Stomach (tissue), 8 donors: ENCODE measurements at regions not wholly inside any gene's neighbourhood (a gene's known extent, or its start where the extent isn't known, plus 50 kb on each side); places are given as distances from the start of the nearest gene placed in this dataset.
"Not testable (repeated sequence)": the region's sequence is repeated elsewhere in the genome, so short reads cannot be mapped to it uniquely, and the experiment has no call there.

Experiments
- DNase-seq, 2 donors: peaks; one replicate each; pipeline versions ENCODE4 v3.0.0 to v3.0.0-alpha.2; 2013 to 2019
- H3K27ac ChIP-seq, 5 donors: fragments of 200-600 bp in 4 of 5; sonication (generic) in 4 of 5; one replicate each; pipeline ENCODE4 v1.5.1; 2013 to 2019; ENCODE audit warnings: mild to moderate bottlenecking in 1 of 5, moderate library complexity in 1 of 5
- H3K27me3 ChIP-seq, 3 donors: fragments of 200-600 bp; sonication (generic); one replicate each; pipeline ENCODE4 v1.5.1; 2017 to 2019; ENCODE audit warnings: mixed run types in 1 of 3
- H3K36me3 ChIP-seq, 4 donors: fragments of 200-600 bp; sonication (generic); 1 replicate in 3 of 4; 2 replicates in 1 of 4; pipeline ENCODE4 v1.5.1; 2016 to 2019
- H3K4me1 ChIP-seq, 4 donors: fragments of 200-600 bp; sonication (generic); one replicate each; pipeline ENCODE4 v1.5.1; 2016 to 2019
- H3K4me3 ChIP-seq, 4 donors: fragments of 200-600 bp; sonication (generic) in 3 of 4; one replicate each; pipeline ENCODE4 v1.5.1; 2016 to 2019; ENCODE audit warnings: mild to moderate bottlenecking in 1 of 4
- H3K9me3 ChIP-seq, 4 donors: fragments of 200-600 bp; sonication (generic); one replicate each; pipeline ENCODE4 v1.5.1; 2016 to 2019
- EP300 ChIP-seq: sonication (generic); formaldehyde crosslinking; IDR thresholded peaks from one replicate; pipeline ENCODE4 v1.6.1; 2017; ENCODE audit warnings: antibody characterized with exemption
- POLR2A ChIP-seq, 4 donors: fragments of 450-650 bp; IDR thresholded peaks; one replicate each; pipeline ENCODE4 v1.6.1; 2016; ENCODE audit warnings: antibody characterized with exemption in 4 of 4, control low read depth in 2 of 4, mild to moderate bottlenecking in 1 of 4, moderate library complexity in 1 of 4
- POLR2AphosphoS5 ChIP-seq, 3 donors: sonication (generic); formaldehyde crosslinking; IDR thresholded peaks; one replicate each; pipeline ENCODE4 v1.6.1; 2016; ENCODE audit warnings: antibody characterized with exemption in 3 of 3
- WGBS, 5 donors: extraction: QIAGEN DNeasy Blood & Tissue Kit in 3 of 5; methylation state at CpG; one replicate each; pipeline versions ENCODE4 v1.1.5 to v1.1.7; 2013 to 2018; 5-methylcytosine and 5-hydroxymethylcytosine counted together
- intact Hi-C: fragments of 100-400 bp; cut with DNase I; formaldehyde crosslinking; loops from one replicate; pipeline ENCODE4 v1.15.1; 2023; ENCODE audit warnings: low total_unique reads
- TF ChIP-seq, protein P1 (sequence below), 7 experiments: fragments of 450-650 bp in 4 of 7; fragments of 200-600 bp in 3 of 7; sonication (generic) in 3 of 7; IDR thresholded peaks; one replicate each; pipeline ENCODE4 v1.5.1; 2016 to 2019; ENCODE audit warnings: antibody characterized with exemption in 7 of 7, control low read depth in 2 of 7, mild to moderate bottlenecking in 1 of 7
- donor health status: healthy with polysubstance abuse.
- donor health status: Bipolar disorder and iron deficiency.
- donor health status: healthy.

GRCh38 chr4:189809839-189810238 lies 130.8 kb upstream of the FRG1 start:
- DNase-seq, result no peak
- no peak overlapping the region for H3K27ac ChIP-seq
- no peak for TF ChIP-seq EP300
- no peak for TF ChIP-seq POLR2A (IDR thresholded peaks at IDR 0.05)
- no peak for TF ChIP-seq POLR2AphosphoS5 (IDR thresholded peaks at IDR 0.05)
- TF ChIP-seq, protein P1, sequence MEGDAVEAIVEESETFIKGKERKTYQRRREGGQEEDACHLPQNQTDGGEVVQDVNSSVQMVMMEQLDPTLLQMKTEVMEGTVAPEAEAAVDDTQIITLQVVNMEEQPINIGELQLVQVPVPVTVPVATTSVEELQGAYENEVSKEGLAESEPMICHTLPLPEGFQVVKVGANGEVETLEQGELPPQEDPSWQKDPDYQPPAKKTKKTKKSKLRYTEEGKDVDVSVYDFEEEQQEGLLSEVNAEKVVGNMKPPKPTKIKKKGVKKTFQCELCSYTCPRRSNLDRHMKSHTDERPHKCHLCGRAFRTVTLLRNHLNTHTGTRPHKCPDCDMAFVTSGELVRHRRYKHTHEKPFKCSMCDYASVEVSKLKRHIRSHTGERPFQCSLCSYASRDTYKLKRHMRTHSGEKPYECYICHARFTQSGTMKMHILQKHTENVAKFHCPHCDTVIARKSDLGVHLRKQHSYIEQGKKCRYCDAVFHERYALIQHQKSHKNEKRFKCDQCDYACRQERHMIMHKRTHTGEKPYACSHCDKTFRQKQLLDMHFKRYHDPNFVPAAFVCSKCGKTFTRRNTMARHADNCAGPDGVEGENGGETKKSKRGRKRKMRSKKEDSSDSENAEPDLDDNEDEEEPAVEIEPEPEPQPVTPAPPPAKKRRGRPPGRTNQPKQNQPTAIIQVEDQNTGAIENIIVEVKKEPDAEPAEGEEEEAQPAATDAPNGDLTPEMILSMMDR (IDR thresholded peaks at IDR 0.05), result no peak
- H3K36me3 ChIP-seq, result no peaks in the 10 kb centered on the region
- H3K27me3 ChIP-seq, result no peaks in the 10 kb centered on the region
- H3K4me1 ChIP-seq, result no peaks in the 10 kb centered on the region
- intact Hi-C loops, result no loop called here
- H3K4me3 ChIP-seq, result peak overlapping the region in 1 of 4 donors; percentile 19
- peaks cover 0 to 41% (median 22%) of the 10 kb centered on the region in 4 donors for H3K9me3 ChIP-seq
- WGBS, 5 donors, result 88 to 92% (median 89%) methylated on average over 9 of the region's 9 CpGs

DNA sequence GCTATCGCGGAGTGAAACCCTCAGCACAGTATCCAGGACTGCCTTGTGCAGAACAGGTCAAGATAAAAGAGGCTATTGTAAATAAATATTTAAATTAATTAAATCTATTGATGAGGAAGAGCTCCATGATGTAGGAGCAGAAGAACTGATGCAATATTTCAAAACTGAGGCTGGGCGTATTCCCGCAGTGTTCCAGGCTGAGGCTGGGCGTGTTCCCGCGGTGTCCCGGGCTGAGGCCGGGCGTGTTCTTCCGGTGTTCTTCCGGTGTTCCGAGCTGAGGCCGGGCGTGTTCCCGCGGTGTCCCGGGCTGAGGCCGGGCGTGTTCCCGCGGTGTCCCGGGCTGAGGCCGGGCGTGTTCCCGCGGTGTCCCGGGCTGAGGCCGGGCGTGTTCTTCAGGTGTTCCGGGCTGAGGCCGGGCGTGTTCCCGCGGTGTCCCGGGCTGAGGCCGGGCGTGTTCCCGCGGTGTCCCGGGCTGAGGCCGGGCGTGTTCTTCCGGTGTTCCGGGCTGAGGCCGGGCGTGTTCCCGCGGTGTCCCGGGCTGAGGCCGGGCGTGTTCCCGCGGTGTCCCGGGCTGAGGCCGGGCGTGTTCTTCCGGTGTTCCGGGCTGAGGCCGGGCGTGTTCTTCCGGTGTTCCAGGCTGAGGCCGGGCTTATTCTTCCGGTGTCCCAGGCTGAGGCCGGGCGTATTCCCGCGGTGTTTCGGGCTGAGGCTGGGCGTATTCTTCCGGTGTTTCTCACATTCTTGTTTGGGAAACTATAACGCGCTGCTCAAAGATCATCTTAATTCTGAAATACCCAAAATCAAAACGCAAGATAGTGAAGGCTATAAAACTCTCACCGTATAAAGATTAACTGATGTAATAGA lies 130.1 kb upstream of the FRG1 start:
- Histone ChIP-seq H3K9me3 (peaks cover 0 to 41% (median 22%) of the 10 kb centered on the region in 4 donors), H3K4me3 (peak overlapping the region in 2 of 4 donors; percentile 19 to 27), H3K27ac (peak overlapping the region in 1 of 5 donors; percentile 46)
- intact Hi-C loops, DNase-seq, H3K4me1 ChIP-seq, H3K27me3 ChIP-seq, H3K36me3 ChIP-seq: not testable (repeated sequence)
- 35 to 72% (median 48%) methylated on average over 29 to 53 of the region's 75 CpGs for WGBS, 5 donors

DNA sequence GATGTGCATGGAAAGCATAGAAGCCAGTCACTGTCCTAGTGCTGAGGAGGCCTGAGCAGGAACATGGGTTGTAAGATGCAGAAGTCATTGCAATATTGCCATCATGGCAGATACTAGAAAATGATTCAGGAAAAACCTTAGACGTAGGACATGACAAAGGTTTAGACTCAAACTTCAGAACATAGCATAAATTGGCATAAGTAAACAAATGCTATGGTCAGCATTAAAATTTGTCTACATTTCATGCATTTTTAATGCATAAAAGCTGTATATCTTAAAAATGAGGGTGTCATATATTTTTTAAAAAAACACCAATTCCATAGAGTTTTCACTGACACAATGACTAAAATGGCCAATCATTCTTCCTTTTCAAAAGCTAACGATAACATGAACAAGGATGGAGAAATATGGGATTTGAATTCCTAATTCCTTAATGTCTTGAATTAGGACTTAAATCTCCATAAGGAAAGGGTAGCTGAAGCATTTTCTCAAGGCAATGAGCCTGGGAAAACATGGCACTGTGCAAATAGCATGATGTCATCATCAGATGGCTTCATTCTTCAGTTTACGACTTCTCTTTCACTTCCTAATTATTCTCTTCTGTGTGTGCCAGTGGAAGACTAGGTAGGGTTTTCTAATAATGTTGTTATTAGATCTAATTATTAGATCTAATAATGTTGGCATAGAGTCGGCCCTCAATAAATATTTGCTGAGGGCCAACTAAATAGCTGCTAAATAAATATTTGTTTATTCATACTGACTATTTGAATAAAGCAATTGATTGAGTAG lies 125.1 kb upstream of the FRG1 start:
- no peaks in the 10 kb centered on the region for H3K27me3 ChIP-seq
- no peak overlapping the region for H3K4me3 ChIP-seq
- H3K4me1 ChIP-seq, result no peaks in the 10 kb centered on the region
- no peak for DNase-seq
- H3K36me3 ChIP-seq, result no peaks in the 10 kb centered on the region
- intact Hi-C loops, result no loop called here
- 69 to 78% (median 73%) methylated on average over 4 of the region's 4 CpGs for WGBS, 5 donors
- peaks cover 0 to 7% (median under 1%) of the 10 kb centered on the region in 4 donors for H3K9me3 ChIP-seq
- TF ChIP-seq POLR2AphosphoS5 (IDR thresholded peaks at IDR 0.05) (no peak), POLR2A (IDR thresholded peaks at IDR 0.05) (no peak), EP300 (no peak)
- TF ChIP-seq, protein P1 (IDR thresholded peaks at IDR 0.05), result no peak
- H3K27ac ChIP-seq, result no peak overlapping the region

DNA sequence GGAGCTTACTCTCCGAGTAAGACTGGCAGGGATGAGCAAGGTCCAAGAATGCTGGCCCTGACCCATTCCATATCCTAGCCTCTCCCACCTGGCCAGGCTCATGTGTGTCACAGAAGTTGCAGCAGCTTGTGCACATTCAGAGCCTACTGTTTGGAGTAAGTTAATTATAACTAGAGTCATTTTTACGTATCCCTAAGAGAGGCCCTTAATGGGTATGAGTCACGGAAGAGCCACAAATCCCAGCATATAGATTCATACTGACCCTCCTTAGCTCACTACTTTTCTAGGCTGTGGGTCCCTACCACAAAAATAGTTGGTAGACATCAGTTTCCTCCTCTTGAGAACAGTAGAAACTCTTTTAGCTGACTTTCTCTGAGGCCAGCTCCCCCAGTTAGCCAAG lies 118.3 kb upstream of the FRG1 start:
- Histone ChIP-seq H3K36me3 (no peaks in the 10 kb centered on the region), H3K27me3 (no peaks in the 10 kb centered on the region), H3K27ac (no peak overlapping the region), H3K4me3 (no peak overlapping the region), H3K9me3 (no peaks in the 10 kb centered on the region), H3K4me1 (no peaks in the 10 kb centered on the region)
- no peak for TF ChIP-seq POLR2AphosphoS5 (IDR thresholded peaks at IDR 0.05)
- no peak for TF ChIP-seq POLR2A (IDR thresholded peaks at IDR 0.05)
- TF ChIP-seq, protein P1 (IDR thresholded peaks at IDR 0.05), result no peak
- TF ChIP-seq EP300, result no peak
- intact Hi-C loops, result no loop called here
- WGBS, 5 donors, result 84 to 89% (median 84%) methylated on average over 3 of the region's 3 CpGs
- DNase-seq, result no peak
